ENCODE measurements at regions not wholly inside any gene's neighbourhood (a gene's known extent, or its start where the extent isn't known, plus 50 kb on each side); places are given as distances from the start of the nearest gene placed in this dataset.
"Not testable (repeated sequence)": the region's sequence is repeated elsewhere in the genome, so short reads cannot be mapped to it uniquely, and the experiment has no call there.

- DNase-seq (ENCODE audit: low read depth in 2 of 2): no peak
Measured at GRCh38 chr2:145759228-145759915, 1239.5 kb upstream of the ZEB2 start.

GRCh38 chr2:145757503-145758246, 1237.8 kb upstream of the ZEB2 start:
- peak in 1 of 2 donors; percentile 12 for DNase-seq (ENCODE audit: low read depth in 2 of 2)

- DNase-seq (ENCODE audit: low read depth in 2 of 2): no peak
Measured at GRCh38 chr2:145755019-145755837, 1235.3 kb upstream of the ZEB2 start.

- DNase-seq (ENCODE audit: low read depth in 2 of 2): no peak
Measured at GRCh38 chr2:145753966-145754365, 1234.0 kb upstream of the ZEB2 start.

- DNase-seq (ENCODE audit: low read depth in 2 of 2): no peak
Measured at GRCh38 chr2:145753041-145753608, 1233.2 kb upstream of the ZEB2 start.

GRCh38 chr2:145752091-145752806, 1232.3 kb upstream of the ZEB2 start:
- DNase-seq (ENCODE audit: low read depth in 2 of 2): peak; percentile 72 to 85

- peak in 1 of 2 donors; percentile 79 for DNase-seq (ENCODE audit: low read depth in 2 of 2)
Measured at GRCh38 chr2:145751629-145752028, 1231.7 kb upstream of the ZEB2 start.

- peak in 1 of 2 donors; percentile 14 for DNase-seq (ENCODE audit: low read depth in 2 of 2)
Measured at GRCh38 chr2:145751155-145751554, 1231.2 kb upstream of the ZEB2 start.

- no peak for DNase-seq (ENCODE audit: low read depth in 2 of 2)
Measured at GRCh38 chr2:145750612-145751011, 1230.7 kb upstream of the ZEB2 start.

GRCh38 chr2:145750144-145750543, 1230.2 kb upstream of the ZEB2 start:
- no peak for DNase-seq (ENCODE audit: low read depth in 2 of 2)

- DNase-seq (ENCODE audit: low read depth in 2 of 2): no peak
Measured at GRCh38 chr2:145749556-145749955, 1229.6 kb upstream of the ZEB2 start.

GRCh38 chr2:145748927-145749326, 1229.0 kb upstream of the ZEB2 start:
- no peak for DNase-seq (ENCODE audit: low read depth in 2 of 2)

GRCh38 chr2:145747715-145748114, 1227.8 kb upstream of the ZEB2 start:
- no peak for DNase-seq (ENCODE audit: low read depth in 2 of 2)

- not testable (repeated sequence) for DNase-seq (ENCODE audit: low read depth in 2 of 2)
Measured at GRCh38 chr2:145745387-145745721, 1225.4 kb upstream of the ZEB2 start.

GRCh38 chr2:145744541-145745386, 1224.8 kb upstream of the ZEB2 start:
- DNase-seq (ENCODE audit: low read depth in 2 of 2): peak in 1 of 2 donors; percentile 91

GRCh38 chr2:145743011-145743410, 1223.1 kb upstream of the ZEB2 start:
- DNase-seq (ENCODE audit: low read depth in 2 of 2): peak in 1 of 2 donors; percentile 33

- DNase-seq (ENCODE audit: low read depth in 2 of 2): no peak
Measured at GRCh38 chr2:145741636-145742035, 1221.7 kb upstream of the ZEB2 start.

GRCh38 chr2:145741181-145741580, 1221.3 kb upstream of the ZEB2 start:
- no peak for DNase-seq (ENCODE audit: low read depth in 2 of 2)

- peak in 1 of 2 donors; percentile 93 for DNase-seq (ENCODE audit: low read depth in 2 of 2)
Measured at GRCh38 chr2:145740302-145740701, 1220.4 kb upstream of the ZEB2 start.

- DNase-seq (ENCODE audit: low read depth in 2 of 2): no peak
Measured at GRCh38 chr2:145739681-145740080, 1219.8 kb upstream of the ZEB2 start.

Measured in lung microvascular endothelial cell (primary cell).